Suprapubic skin (tissue), 4 donors: ENCODE measurements at regions not wholly inside any gene's neighbourhood (a gene's known extent, or its start where the extent isn't known, plus 50 kb on each side); places are given as distances from the start of the nearest gene placed in this dataset.
"Not testable (repeated sequence)": the region's sequence is repeated elsewhere in the genome, so short reads cannot be mapped to it uniquely, and the experiment has no call there.

Source experiments
- DNase-seq, 2 donors: peaks; one replicate each; pipeline ENCODE4 v3.0.0-alpha.2; 2019; ENCODE audit warnings: low spot score in 2 of 2
- H3K27ac ChIP-seq: fragments of 200-600 bp; sonication (generic); one replicate; pipeline ENCODE4 v1.5.1; 2019
- H3K27me3 ChIP-seq: fragments of 200-600 bp; sonication (generic); one replicate; pipeline ENCODE4 v1.5.1; 2019
- H3K36me3 ChIP-seq: fragments of 200-600 bp; sonication (generic); one replicate; pipeline ENCODE4 v1.5.1; 2019
- H3K4me1 ChIP-seq: fragments of 200-600 bp; sonication (generic); one replicate; pipeline ENCODE4 v1.5.1; 2019
- H3K4me3 ChIP-seq: fragments of 200-600 bp; sonication (generic); one replicate; pipeline ENCODE4 v1.5.1; 2019; ENCODE audit warnings: mild to moderate bottlenecking
- H3K9me3 ChIP-seq: fragments of 200-600 bp; sonication (generic); one replicate; pipeline ENCODE4 v1.5.1; 2019
- CTCF ChIP-seq, 2 donors: fragments of 200-600 bp in 1 of 2; fragments of 450-650 bp in 1 of 2; sonication (generic) in 1 of 2; IDR thresholded peaks; one replicate each; pipeline ENCODE4 v1.5.1; 2016 to 2019; ENCODE audit warnings: antibody characterized with exemption in 2 of 2, mild to moderate bottlenecking in 1 of 2, moderate library complexity in 1 of 2
- EP300 ChIP-seq: sonication (generic); formaldehyde crosslinking; IDR thresholded peaks from one replicate; pipeline ENCODE4 v1.6.1; 2017; ENCODE audit warnings: antibody characterized with exemption
- POLR2A ChIP-seq, 2 donors: fragments of 450-650 bp; IDR thresholded peaks; one replicate each; pipeline ENCODE4 v1.6.1; 2017; ENCODE audit warnings: antibody characterized with exemption in 2 of 2, mild to moderate bottlenecking in 2 of 2, moderate library complexity in 2 of 2
- POLR2AphosphoS5 ChIP-seq, 3 donors: sonication (generic); formaldehyde crosslinking; IDR thresholded peaks; one replicate each; pipeline ENCODE4 v1.6.1; 2017; ENCODE audit warnings: antibody characterized with exemption in 3 of 3
- WGBS: methylation state at CpG from one replicate; pipeline ENCODE4 v1.1.5; 2018; 5-methylcytosine and 5-hydroxymethylcytosine counted together

GRCh38 chr5:105638437-105638836 lies 2032.3 kb downstream of the EFNA5 start:
- H3K27me3 ChIP-seq: no peaks in the 10 kb centered on the region

GRCh38 chr5:105632043-105632442 lies 2038.7 kb downstream of the EFNA5 start:
- WGBS: 67% methylated on average over 2 of the region's 2 CpGs
- Histone ChIP-seq H3K27me3 (no peaks in the 10 kb centered on the region), H3K36me3 (no peaks in the 10 kb centered on the region), H3K9me3 (no peaks in the 10 kb centered on the region), H3K4me3 (no peak overlapping the region), H3K4me1 (no peaks in the 10 kb centered on the region), H3K27ac (no peak overlapping the region)
- no peak for DNase-seq
- no peak for TF ChIP-seq POLR2AphosphoS5 (IDR thresholded peaks at IDR 0.05)
- TF ChIP-seq POLR2A (IDR thresholded peaks at IDR 0.05): no peak
- TF ChIP-seq EP300: no peak
- no peak for TF ChIP-seq CTCF (IDR thresholded peaks at IDR 0.05)

More at GRCh38 chr5:105638437-105638836, 2032.3 kb downstream of the EFNA5 start:
- 88% methylated on average over 2 of the region's 2 CpGs for WGBS
- no peak for DNase-seq
- TF ChIP-seq POLR2A (IDR thresholded peaks at IDR 0.05) (no peak), CTCF (IDR thresholded peaks at IDR 0.05) (no peak), EP300 (no peak), POLR2AphosphoS5 (IDR thresholded peaks at IDR 0.05) (no peak)
- H3K4me1 ChIP-seq: no peaks in the 10 kb centered on the region
- H3K27ac ChIP-seq: no peak overlapping the region
- H3K9me3 ChIP-seq: no peaks in the 10 kb centered on the region
- no peaks in the 10 kb centered on the region for H3K36me3 ChIP-seq
- no peak overlapping the region for H3K4me3 ChIP-seq

- H3K4me3 ChIP-seq: no peak overlapping the region
- TF ChIP-seq CTCF (IDR thresholded peaks at IDR 0.05): no peak
- TF ChIP-seq POLR2A (IDR thresholded peaks at IDR 0.05): no peak
- no peak for TF ChIP-seq POLR2AphosphoS5 (IDR thresholded peaks at IDR 0.05)
- no peak for TF ChIP-seq EP300
- H3K27me3 ChIP-seq: no peaks in the 10 kb centered on the region
- no peaks in the 10 kb centered on the region for H3K9me3 ChIP-seq
- no peaks in the 10 kb centered on the region for H3K36me3 ChIP-seq
- no peak overlapping the region for H3K27ac ChIP-seq
- no peak for DNase-seq
- WGBS: 47% methylated on average over 3 of the region's 3 CpGs
- H3K4me1 ChIP-seq: no peaks in the 10 kb centered on the region
Observed at GRCh38 chr5:105630803-105631202, 2039.9 kb downstream of the EFNA5 start.

GRCh38 chr5:105619725-105620124 lies 2051.0 kb downstream of the EFNA5 start:
- Histone ChIP-seq H3K27me3 (no peaks in the 10 kb centered on the region), H3K4me1 (no peaks in the 10 kb centered on the region), H3K27ac (no peak overlapping the region), H3K4me3 (no peak overlapping the region), H3K9me3 (no peaks in the 10 kb centered on the region), H3K36me3 (no peaks in the 10 kb centered on the region)
- no peak for TF ChIP-seq POLR2AphosphoS5 (IDR thresholded peaks at IDR 0.05)
- 67% methylated on average over 3 of the region's 3 CpGs for WGBS
- DNase-seq: no peak

GRCh38 chr5:105617436-105618215 lies 2053.1 kb downstream of the EFNA5 start:
- 48% methylated on average over 2 of the region's 2 CpGs for WGBS
- Histone ChIP-seq H3K36me3 (no peaks in the 10 kb centered on the region), H3K4me3 (no peak overlapping the region), H3K27ac (no peak overlapping the region), H3K9me3 (no peaks in the 10 kb centered on the region), H3K27me3 (no peaks in the 10 kb centered on the region), H3K4me1 (no peaks in the 10 kb centered on the region)
- TF ChIP-seq POLR2A (IDR thresholded peaks at IDR 0.05) (no peak), POLR2AphosphoS5 (IDR thresholded peaks at IDR 0.05) (no peak), CTCF (IDR thresholded peaks at IDR 0.05) (no peak)
- no peak for DNase-seq

GRCh38 chr5:105616599-105616998 lies 2054.0 kb upstream of the NUDT12 start:
- Histone ChIP-seq H3K9me3 (no peaks in the 10 kb centered on the region), H3K4me3 (no peak overlapping the region), H3K27ac (no peak overlapping the region), H3K4me1 (no peaks in the 10 kb centered on the region), H3K27me3 (no peaks in the 10 kb centered on the region), H3K36me3 (no peaks in the 10 kb centered on the region)
- TF ChIP-seq POLR2AphosphoS5 (IDR thresholded peaks at IDR 0.05) (no peak), EP300 (no peak), CTCF (IDR thresholded peaks at IDR 0.05) (no peak), POLR2A (IDR thresholded peaks at IDR 0.05) (no peak)
- 63% methylated on average over 2 of the region's 2 CpGs for WGBS
- no peak for DNase-seq

GRCh38 chr5:105602406-105602805 lies 2039.8 kb upstream of the NUDT12 start:
- not testable (repeated sequence) for H3K36me3 ChIP-seq, DNase-seq, H3K27me3 ChIP-seq

More at GRCh38 chr5:105602406-105602805, 2039.8 kb upstream of the NUDT12 start:
- H3K27ac ChIP-seq, H3K4me1 ChIP-seq, H3K4me3 ChIP-seq, H3K9me3 ChIP-seq: not testable (repeated sequence)
